NCI-H446 (cell line): ENCODE measurements at regions not wholly inside any gene's neighbourhood (a gene's known extent, or its start where the extent isn't known, plus 50 kb on each side); places are given as distances from the start of the nearest gene placed in this dataset.
"Not testable (repeated sequence)": the region's sequence is repeated elsewhere in the genome, so short reads cannot be mapped to it uniquely, and the experiment has no call there.

Source experiments
- DNase-seq, 2 experiments: peaks; one replicate each; lab custom pipeline; 2025; lab: John Stamatoyannopoulos, UW

DNA sequence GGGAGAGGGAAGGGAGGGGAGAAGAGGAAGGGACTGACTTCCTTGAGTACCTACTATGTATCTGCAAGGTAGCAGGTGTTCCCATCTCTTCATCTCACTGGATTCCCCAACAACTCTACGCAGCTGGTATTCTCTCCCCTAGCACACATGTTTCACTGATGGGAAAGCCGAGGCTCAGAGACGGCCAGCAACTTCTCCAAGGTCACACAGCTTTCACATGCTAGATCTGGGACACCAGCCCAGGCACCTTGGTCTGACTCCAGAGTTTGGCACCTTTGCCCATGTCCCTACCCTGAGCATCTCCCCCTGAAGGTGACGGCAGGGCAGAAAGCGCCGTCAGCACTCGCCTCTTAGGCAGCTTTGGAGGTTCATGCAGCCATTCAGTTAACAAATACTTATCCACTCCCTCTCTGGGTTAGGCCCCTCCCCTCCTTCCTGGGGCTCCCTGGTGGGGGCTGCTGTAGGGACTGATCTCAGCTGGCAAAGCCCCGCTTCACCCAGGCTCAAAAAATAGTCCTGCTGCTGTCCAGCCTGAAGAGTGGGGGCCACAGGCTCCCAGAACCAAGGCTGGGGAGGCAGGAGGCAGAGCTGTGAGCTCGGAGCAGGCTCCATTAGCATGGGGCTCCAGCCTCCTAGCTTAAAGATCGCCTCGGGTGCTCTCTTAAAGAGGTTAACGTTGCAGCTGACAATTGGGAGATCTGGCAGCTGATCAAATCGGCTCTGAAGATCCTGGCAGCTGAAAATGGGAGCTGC, 79.4 kb downstream of the IGLL1 start:
- DNase-seq = no peak

DNA sequence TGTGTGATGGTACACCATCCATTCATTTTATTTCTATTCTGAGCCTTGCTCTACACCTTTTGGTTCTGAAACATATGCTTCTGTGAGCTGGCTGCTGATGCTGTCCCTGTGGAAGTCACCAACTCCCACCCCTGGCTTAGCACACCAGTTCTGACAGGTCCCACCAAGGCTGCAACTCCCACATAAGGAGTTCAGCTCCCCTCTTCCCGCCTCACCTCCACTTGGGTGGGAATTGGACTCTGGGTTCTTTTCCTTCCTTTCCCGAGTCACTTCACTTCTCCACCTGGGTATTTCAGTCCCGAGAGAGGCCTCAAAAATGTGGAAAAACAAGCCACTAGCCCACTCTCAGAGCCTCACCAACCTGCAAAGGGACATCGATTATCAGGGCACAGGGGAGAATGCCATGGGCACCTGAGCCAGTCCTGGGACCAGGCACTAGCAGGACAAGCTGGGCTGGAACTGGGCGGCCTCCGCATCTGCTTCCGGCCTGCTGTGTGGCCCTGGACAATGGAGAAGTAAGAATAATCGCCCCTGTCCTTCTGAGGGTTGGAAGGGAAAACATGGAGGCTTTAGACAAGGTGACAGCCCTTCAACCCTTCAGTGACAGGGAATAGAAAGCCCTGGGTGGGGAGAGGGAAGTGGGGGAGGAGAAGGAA, 80.1 kb downstream of the IGLL1 start:
- no peak for DNase-seq

DNA sequence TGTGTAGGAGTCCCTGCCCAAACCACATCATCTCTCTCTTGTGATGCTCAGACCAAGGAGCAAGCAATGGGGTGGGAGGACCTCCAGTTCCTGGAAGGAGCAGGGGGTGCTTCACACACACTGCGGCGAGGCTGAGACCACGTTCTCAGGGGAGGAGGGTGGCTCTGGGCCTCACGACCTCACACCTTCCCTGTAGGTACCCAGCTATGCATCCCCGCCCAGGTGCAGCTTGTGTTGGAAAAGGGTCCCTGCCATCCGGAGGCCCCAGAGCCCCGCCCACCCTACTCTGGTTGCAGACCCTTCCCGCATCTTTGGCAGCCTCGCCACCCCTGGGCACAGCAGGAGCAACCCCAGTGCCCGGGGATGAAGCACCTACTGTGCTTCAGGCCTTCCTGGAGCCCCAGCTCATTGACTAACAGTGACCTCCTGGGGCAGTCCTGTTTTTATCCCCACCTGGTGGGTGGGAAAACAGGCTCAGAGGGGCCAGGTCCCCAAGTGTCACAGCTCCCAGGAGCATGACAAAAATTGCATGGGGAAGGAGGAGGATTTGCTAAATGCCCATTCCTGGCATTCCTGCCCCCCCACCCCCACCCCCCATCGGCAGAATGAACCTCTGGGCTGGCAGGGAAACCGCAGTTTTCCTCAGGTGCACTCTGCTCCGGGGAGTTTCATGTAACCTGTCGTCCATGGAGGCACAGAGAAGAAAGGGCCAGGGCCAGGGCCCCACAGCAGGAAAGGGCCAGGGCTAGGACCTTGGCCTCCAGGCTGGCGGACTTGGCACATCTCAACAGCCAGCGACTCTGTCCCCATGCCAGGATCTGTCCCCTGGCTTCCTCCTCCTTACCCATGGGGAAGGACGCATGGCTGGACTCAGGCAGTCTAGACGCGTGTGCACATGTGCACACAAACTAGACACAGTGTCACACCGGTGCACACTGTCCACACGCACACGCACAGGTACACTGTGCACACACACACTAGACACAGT, 81.0 kb downstream of the IGLL1 start:
- DNase-seq = no peak

DNA sequence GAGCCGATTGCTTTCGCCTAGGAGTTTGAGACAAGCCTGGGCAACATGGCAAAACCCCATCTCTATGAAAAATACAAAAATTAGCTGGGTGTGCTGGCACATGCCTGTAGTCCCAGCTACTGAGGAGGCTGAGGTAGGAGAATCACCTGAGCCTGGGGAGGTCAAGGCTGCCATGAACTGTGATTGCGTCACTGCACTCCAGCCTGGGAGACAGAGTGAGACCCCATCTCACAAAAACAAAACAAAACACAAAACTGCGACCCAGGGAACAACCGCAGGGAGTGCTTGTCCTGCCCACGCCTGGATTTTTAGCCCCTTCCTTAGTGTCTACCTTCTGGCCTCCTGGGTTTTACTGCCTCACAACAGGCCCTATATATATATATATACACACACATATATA, 82.2 kb downstream of the IGLL1 start:
- DNase-seq = not testable (repeated sequence)

DNA sequence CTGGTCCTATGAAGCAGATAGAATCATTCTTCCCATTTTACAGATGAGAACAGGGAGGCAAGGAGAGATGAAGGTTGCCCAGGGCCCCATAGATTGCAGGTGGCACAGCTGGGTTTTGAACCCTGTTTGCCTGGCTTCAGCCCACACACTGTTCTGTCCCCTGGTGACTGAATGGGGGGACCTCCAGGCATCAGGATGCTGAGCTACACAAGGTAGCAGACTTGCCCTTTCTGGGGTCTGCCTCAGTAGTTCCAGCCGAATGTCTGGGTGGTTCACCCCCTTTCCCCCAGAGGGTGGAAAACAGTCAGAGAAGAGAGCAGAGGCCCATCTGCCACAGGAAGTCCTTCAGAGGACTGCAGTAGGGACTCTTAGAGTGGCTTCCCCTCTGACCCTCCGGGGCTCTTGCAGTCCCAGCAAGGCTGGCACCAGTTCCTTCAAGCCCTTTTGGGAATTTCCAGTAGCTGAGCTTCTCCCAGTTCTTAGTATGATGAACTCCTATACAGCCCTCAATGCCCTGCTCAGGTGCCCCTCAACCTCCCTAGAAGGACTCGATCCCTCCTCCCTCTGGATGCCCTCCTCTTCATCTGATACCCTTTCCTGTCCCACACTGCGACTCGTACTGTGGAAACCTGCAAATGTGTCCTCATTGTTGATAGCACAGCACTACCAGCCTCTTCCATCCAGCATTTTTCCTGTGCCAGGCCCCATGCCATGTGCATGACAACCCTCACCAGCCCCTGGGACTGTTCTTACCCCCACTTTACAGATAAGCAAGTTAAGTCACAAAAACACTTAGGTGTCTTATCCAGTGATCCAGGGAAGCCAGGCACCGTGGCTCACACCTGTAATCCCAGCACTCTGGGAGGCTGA, 82.8 kb downstream of the IGLL1 start:
- no peak for DNase-seq

DNA sequence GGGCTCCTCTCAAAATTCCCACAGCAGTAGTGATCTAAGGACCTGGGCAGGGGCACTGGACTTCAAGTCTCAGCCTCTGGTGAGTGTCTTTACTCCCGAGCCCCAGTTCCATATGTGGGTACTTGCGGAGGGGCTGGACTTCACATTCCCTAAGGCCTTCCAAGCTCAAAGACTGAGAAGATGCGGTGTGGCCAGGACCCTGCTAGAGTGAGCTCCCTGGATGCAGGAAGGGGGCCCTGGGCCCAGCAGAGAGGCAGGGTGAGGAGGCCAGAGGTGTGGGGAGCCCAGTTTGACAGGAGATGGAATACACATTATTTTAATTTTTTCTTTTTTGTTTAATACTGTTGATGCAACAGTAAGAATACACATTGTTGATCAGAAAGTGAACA, 83.7 kb downstream of the IGLL1 start:
- no peak for DNase-seq

DNA sequence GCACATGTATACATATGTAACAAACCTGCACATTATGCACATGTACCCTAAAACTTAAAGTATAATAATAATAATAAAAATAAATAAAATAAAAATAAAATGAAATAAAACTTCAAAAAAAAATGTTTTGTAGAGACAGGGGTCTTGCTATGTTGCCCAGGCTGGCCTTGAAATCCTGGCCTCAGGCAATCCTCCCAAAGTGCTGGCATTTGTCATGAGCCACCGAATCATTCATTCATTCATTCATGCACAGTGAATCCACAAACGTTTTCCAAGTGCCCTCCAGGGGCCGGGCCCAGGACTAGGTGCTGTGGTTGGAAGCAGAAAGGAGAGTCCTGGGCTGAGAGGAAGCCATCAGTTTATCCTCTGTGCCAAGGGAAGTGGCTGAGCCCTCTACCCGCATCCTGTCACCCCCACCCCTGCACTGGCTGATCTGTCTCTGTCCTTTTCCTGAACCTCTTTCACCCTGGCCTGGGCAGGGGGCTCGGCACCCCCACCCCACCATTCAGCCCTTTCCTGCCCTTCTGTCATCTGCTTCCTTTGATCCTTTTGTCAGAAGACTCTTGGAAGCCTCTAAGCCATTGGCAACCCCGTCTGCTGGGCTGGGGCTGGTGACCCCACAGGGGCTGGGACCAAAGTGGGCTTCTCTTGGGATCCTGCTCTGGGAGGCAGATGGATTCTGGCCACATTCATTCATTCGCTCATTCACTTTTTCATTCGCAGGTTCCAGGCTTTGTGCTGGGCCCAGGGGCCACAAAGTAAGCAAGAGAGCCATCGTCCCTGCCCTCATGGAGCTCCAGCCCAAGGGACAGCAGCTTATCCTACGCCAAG, 84.3 kb downstream of the IGLL1 start:
- no peak for DNase-seq

DNA sequence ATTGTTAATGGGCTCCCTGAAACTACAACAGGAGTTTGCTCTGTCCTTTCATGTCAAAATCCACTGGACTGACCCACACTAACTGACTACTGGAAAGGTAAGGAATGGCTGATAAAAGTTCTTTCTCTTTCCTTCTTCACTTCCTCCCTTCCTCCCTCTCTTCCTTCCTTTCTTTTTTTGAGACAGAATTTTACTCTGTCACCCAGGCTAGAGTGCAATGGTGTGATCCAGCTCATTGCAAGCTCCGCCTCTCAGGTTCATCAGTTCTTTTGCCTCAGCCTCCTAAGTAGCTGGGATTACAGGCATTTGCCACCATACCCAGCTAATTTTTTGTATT, 85.2 kb downstream of the IGLL1 start:
- no peak for DNase-seq

DNA sequence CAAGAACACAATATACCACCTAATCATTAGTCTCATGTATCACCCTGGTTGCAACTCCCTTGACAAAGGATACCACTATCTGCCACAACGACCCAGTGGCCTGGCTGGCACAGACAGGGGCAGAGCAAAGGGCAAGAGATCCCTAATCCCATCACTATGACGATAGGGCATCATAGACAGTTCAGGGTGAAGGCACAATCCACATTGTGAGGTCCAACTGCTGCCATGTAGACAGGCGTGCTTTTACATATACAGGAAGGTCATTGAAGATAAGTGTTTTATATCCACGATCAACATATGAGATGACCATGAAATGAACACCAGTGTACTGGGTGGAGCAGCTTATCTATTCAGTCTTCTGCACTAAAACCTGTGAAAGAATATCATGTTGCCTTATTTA, 94.6 kb downstream of the IGLL1 start:
- no peak for DNase-seq

DNA sequence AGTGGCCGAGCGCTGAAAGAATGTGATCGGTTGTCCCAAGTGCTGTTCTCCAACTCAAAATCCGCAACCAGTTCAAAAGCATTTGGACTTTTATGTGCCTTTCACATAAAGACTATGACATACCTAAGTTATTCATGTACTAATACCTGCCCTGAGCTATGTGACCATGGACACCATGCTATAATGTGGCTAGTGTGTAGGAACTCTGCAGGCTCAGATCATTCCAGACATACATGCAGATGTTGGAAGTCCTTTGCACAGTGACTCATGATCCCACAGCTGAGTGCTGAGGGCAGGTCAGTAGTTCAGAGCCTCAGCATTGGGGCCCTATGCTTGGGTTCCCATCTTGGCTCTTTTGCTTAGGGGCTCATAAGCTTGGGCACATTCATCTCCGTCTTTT, 95.4 kb downstream of the IGLL1 start:
- no peak for DNase-seq

DNA sequence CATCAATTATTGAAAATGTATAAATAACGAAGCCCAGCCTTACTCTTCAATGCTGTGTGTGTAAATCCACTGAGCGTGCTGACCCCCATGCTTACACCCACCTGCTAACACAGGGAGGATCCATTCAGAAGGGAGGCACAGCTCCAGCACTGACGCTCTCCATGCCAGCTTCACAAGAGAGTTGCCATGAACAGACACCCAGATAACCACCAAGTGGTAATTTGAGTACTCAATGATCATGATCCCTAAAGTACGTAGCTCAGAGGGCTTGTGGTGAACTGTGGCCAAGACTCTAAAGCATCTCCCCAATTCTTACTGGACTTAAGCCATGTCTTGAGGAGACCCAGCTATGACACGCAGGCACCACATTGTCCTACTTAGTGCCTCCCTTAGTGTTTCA, 98.7 kb downstream of the IGLL1 start:
- no peak for DNase-seq

DNA sequence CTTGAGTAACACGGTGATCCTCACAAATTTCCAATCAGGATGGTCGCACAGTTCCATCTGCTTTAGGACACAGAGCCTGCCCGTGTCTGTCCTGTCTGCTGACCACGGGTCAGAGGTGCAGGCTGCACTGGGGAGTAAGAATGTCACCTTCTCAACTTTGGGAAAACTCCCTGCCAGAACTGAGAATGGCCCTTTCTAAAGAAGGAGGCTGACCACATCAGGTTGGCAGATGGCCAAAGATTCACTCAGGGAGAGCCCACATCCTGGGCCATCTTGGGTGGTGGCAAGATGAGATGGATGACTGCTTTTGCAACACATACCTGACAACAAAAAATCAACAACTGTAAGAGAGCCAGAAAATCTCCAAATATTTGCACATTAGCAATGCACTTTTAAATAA, 101.9 kb downstream of the IGLL1 start:
- DNase-seq = no peak

DNA sequence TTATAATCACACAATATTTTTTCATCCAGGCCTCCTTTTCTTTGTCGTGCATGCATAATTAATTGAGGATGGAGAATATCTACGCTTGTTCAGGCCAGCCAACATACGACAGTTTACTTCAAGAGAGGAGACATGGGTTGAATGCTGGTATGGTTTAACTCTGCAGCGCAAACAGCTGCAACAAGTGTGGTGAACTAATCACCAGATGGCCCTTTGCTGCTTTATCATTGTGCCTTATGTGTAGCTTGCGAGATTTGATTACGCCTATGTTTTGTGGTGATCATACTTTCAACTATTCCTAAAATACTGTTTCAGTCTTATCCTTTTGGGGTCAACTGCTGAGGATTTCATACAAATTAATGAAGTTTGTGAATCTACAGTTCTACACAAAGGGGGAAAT, 105.6 kb downstream of the IGLL1 start:
- not testable (repeated sequence) for DNase-seq

DNA sequence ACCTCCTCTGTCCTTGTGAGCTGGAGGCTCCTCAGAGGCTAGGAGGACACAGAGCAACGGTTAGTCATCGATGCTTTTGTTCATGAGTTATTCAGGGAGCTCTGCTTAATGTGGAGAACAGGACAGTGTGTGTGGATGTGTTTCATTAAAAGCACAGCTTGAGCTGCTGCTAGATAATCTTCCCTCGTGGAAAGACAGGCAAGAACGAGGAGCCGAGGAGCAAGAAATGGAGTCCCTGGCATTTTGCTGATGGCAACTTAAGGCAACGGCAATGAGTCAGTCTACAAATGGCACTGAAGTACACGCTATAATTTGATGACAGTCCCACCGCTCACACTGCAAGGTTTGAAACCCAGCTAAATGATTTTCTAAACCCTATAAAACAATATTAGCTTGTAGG, 106.2 kb downstream of the IGLL1 start:
- DNase-seq = no peak

DNA sequence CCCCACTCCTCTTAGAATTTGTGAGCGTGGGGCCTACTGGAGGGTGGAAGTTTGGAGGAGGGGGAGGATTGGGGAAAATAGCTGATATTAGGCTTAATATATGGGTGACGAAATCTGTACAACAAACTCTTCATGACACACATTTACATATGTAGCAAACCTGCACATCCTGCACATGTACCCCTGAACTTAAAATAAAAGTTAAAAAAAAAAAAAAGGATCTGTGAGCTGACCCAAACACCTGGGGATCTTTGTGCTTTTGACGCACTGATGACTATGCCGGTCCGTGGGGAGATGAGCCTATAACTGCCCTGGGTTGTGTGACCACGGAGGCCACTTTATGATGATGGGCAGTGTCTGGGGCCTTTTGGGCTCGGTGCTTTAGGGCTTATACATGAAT, 107.7 kb downstream of the IGLL1 start:
- not testable (repeated sequence) for DNase-seq

DNA sequence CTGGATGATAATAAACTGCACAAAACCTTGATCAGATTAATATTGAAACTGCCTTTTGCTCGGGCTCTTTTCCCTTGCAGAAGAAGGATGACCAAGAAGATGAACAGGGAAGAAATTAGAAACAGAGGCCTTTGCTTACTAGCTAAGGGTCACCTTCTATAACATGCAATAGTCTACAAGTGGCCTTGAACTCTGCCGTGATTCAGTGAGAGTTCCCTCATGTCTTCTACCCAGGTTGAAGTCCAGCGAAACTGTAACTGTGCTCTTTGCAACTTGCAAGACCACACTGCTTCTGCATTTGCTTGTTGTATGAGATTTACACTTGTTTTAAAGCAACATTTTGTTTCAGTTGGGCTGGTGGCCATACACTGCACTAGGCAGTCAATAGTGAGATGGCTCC, 108.4 kb downstream of the IGLL1 start:
- no peak for DNase-seq

DNA sequence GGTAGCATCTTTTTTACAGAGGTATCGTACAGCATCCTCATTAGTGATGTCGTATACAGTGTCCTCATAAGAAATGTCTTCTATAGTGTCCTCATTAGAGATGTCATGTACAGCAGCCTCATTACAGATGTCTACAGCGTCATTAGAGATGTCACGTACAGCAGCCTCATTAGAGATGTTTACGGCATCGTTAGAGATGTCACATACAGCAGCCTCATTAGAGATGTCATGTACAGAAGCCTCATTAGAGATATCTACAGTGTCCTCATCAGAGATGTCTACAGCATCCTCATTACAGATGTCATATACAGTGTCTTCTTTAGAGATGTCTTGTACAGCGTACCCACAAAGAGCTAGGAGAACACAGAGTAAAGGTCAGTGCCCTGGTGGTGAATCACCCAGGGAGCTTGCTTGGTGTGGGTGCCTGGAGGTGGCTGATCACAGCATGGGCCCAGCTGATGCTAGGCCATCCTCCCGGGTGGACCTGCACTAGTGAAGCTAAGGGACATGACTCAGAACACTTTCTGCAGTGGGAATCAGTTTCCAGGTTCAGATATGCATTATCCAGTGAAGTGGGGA, 109.2 kb downstream of the IGLL1 start:
- DNase-seq = no peak

DNA sequence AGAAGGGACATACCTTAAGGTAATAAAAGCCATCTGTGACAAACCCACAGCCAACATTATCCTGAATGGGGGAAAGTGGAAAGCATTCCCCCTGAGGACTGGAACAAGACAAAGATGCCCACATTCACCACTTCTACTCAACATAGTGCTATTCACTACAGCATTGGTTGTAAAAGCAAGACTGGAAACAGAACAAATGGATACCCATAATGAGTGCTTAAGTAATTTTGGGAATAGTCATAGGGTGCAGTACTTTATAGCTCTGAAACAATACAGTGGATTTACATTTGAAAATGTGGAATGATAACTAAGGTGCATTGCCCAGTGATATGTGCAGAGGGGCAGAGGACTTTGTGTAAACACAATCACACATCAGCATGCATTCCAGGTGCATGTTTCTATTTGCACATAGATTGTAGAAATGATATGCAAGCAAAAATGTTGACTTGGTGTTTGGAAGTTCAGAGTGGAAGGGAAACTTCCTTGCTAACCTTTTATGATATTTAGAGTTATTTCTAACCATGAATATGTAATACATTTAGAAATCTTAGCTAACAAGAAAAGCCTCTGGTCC, 112.3 kb downstream of the IGLL1 start:
- no peak for DNase-seq

DNA sequence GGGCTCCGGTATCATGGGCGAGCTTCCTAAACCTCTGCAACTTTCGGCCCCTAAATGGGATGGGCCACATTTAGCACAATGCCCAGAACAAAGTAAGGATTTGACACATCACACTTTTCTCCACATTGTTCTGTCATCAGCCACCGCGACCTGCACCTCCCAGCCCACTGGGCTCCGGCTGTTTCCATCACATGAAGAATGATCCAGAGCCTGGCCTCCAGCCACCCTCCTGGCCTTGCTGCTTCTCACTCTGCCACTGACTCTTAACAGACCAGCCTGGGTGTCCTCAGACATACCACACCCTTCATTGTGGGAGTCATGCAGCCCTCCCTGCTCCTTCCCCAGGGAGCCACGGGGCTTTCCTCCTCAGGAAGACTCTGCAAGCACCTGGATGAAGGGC, 113.7 kb downstream of the IGLL1 start:
- no peak for DNase-seq

DNA sequence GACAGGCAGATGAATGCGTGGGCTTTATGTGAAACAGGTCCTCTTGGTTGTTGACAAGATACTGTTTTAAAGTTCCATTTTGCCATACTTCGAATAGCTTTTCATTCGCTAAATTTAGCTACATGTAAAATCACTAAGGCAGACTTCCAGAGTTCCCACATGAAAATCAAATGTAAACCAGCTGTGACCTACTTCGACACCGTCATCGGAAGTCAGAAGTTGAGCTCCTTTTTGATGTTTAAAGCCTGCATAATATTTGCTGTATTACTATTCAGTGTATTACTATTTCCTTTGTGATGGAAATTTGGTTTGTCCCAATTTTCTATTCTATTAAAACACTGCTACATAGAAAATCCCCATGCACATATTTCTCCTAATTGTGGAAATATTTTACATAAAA, 115.3 kb downstream of the IGLL1 start:
- DNase-seq = not testable (repeated sequence)
